Panc1 (cell line): ENCODE measurements at regions not wholly inside any gene's neighbourhood (a gene's known extent, or its start where the extent isn't known, plus 50 kb on each side); places are given as distances from the start of the nearest gene placed in this dataset.

ENCODE experiments used
- ATAC-seq: fragments of 200-7000 bp; cut with Tn5 transposase; 2 replicates; pipeline ENCODE4 v1.9.1; 2020; ENCODE audit warnings: mild to moderate bottlenecking, moderate library complexity
- BruUV-seq: library from RNA; stranded (reverse); fragments of 400-500 nt; replicated peaks from 2 replicates; lab custom pipeline; 2021; lab: Mats Ljungman, UMichigan
- CTCF ChIA-PET: fragments of 300-600 bp; sonication (Branson Sonifier 250); formaldehyde crosslinking; loops from one replicate; lab custom pipeline; 2022; ENCODE audit warnings: antibody characterized with exemption; lab: Charles Lee
- POLR2A ChIA-PET: fragments of 300-600 bp; sonication (Branson Sonifier 250); formaldehyde crosslinking; loops from one replicate; lab custom pipeline; 2022; ENCODE audit warnings: antibody characterized with exemption; lab: Charles Lee
- DNase-seq: peaks from one replicate; pipeline ENCODE4 v3.0.0-alpha.2; 2010; ENCODE audit warnings: low read depth, low spot score
- H3K27ac ChIP-seq: 2 replicates; pipeline ENCODE4 v1.5.1; 2011; ENCODE audit warnings: mild to moderate bottlenecking, low read length, inconsistent platforms
- H3K27me3 ChIP-seq: fragments of 200-500 bp; sonication (Bioruptor generic); 2 replicates; pipeline ENCODE4 v1.6.0; 2014; ENCODE audit warnings: low read length, inconsistent platforms; ENCODE audit not compliant: control insufficient read depth, insufficient read depth
- H3K36me3 ChIP-seq: fragments of 200-500 bp; sonication (Bioruptor generic); 2 replicates; pipeline ENCODE4 v1.5.1; 2014; ENCODE audit warnings: inconsistent platforms, mild to moderate bottlenecking, low read length, moderate library complexity; ENCODE audit not compliant: control insufficient read depth, insufficient read depth
- H3K4me1 ChIP-seq: 2 replicates; pipeline ENCODE4 v1.5.1; 2011; ENCODE audit warnings: inconsistent platforms, mild to moderate bottlenecking, low read length, moderate library complexity; ENCODE audit not compliant: control insufficient read depth, insufficient read depth
- H3K4me3 ChIP-seq, 2 experiments: 2 replicates each; pipeline ENCODE4 v1.5.1; 2011 to 2012; ENCODE audit warnings: low read depth in 2 of 2, low read length in 2 of 2, mild to moderate bottlenecking in 2 of 2, inconsistent platforms in 1 of 2, moderate library complexity in 1 of 2
- H3K9me3 ChIP-seq: fragments of 200-500 bp; sonication (Bioruptor generic); 2 replicates; pipeline ENCODE4 v1.5.1; 2014; ENCODE audit warnings: low read depth, mild to moderate bottlenecking, inconsistent platforms, low read length, moderate library complexity; ENCODE audit not compliant: control insufficient read depth, insufficient read depth
- CTCF ChIP-seq: fragments of 450-650 bp; IDR thresholded peaks from 2 replicates; pipeline ENCODE4 v1.5.1; 2017; ENCODE audit warnings: mild to moderate bottlenecking
- POLR2AphosphoS5 ChIP-seq: IDR thresholded peaks from 2 replicates; pipeline ENCODE4 v1.6.1; 2012; ENCODE audit warnings: mild to moderate bottlenecking, low read depth, low read length, moderate library complexity
- REST ChIP-seq, 2 experiments: IDR thresholded peaks; 2 replicates each; pipeline ENCODE4 v1.6.1; 2011 to 2012; ENCODE audit warnings: low read depth in 2 of 2, control low read depth in 1 of 2, low read length in 1 of 2, mild to moderate bottlenecking in 1 of 2, moderate library complexity in 1 of 2; ENCODE audit not compliant: insufficient read depth in 1 of 2
- SIN3A ChIP-seq: IDR thresholded peaks from 2 replicates; pipeline ENCODE4 v1.6.1; 2012; ENCODE audit warnings: low read depth, mild to moderate bottlenecking, low read length, moderate library complexity, borderline replicate concordance; ENCODE audit not compliant: insufficient read depth
- TCF7L2 ChIP-seq: IDR thresholded peaks from 2 replicates; pipeline ENCODE4 v1.6.1; 2011; ENCODE audit warnings: mild to moderate bottlenecking, low read depth, low read length, inconsistent platforms
- in situ Hi-C: cut with HindIII; loops from 2 replicates; pipeline ENCODE4 v1.10.0; 2016; ENCODE audit warnings: low sequenced_read_pairs, low pct_unique_long_range_greater_than_20kb
- intact Hi-C: fragments of 100-400 bp; cut with micrococcal nuclease; formaldehyde crosslinking; loops from one replicate; pipeline ENCODE4 v1.10.0; 2022; ENCODE audit not compliant: unreplicated experiment

GRCh38 chr4:187059021-187059420 is 335.4 kb upstream of the FAT1 start:
- Histone ChIP-seq H3K9me3 (no peaks in the 10 kb centered on the region), H3K4me1 (no peaks in the 10 kb centered on the region), H3K4me3 (no peak overlapping the region), H3K27me3 (no peaks in the 10 kb centered on the region), H3K36me3 (no peaks in the 10 kb centered on the region), H3K27ac (no peak overlapping the region)
- BruUV-seq, result no TSS peak
- intact Hi-C loops (no loop called here), in situ Hi-C loops (no loop called here)
- no peak for ATAC-seq
- POLR2A ChIA-PET, result no interaction called here
- CTCF ChIA-PET, result no interaction called here
- DNase-seq, result no peak
- no peak for TF ChIP-seq POLR2AphosphoS5
- no peak for TF ChIP-seq CTCF
- no peak for TF ChIP-seq REST (IDR thresholded peaks at IDR 0.05; ENCODE audit: insufficient read depth in 1 of 2, low read depth in 2 of 2, low read length in 1 of 2)
- no peak for TF ChIP-seq SIN3A
- no peak for TF ChIP-seq TCF7L2

GRCh38 chr4:187059895-187060294 is 336.2 kb upstream of the FAT1 start:
- ATAC-seq (no peak), DNase-seq (no peak)
- H3K9me3 ChIP-seq, result no peaks in the 10 kb centered on the region
- CTCF ChIA-PET, result no interaction called here
- H3K4me1 ChIP-seq, result no peaks in the 10 kb centered on the region
- intact Hi-C loops (no loop called here), in situ Hi-C loops (no loop called here)
- H3K4me3 ChIP-seq, result no peak overlapping the region
- no TSS peak for BruUV-seq
- no peaks in the 10 kb centered on the region for H3K27me3 ChIP-seq
- no peak overlapping the region for H3K27ac ChIP-seq
- TF ChIP-seq SIN3A, result no peak
- TF ChIP-seq REST (IDR thresholded peaks at IDR 0.05; ENCODE audit: insufficient read depth in 1 of 2, low read depth in 2 of 2, low read length in 1 of 2), result no peak
- no peak for TF ChIP-seq TCF7L2
- no peak for TF ChIP-seq CTCF
- TF ChIP-seq POLR2AphosphoS5, result no peak
- no peaks in the 10 kb centered on the region for H3K36me3 ChIP-seq
- POLR2A ChIA-PET, result no interaction called here
